ENCODE measurements at regions not wholly inside any gene's neighbourhood (a gene's known extent, or its start where the extent isn't known, plus 50 kb on each side); places are given as distances from the start of the nearest gene placed in this dataset.

GRCh38 chr6:156396068-156396771, 381.0 kb upstream of the ARID1B start:
- Mint-ChIP-seq H3K4me3 (peak overlapping the region; percentile 16), H3K9me3 (no peaks in the 10 kb centered on the region), H3K36me3 (no peaks in the 10 kb centered on the region), H3K27me3 (ENCODE audit: low read depth) (peaks cover 51% of the 10 kb centered on the region), H3K4me1 (peaks cover 4% of the 10 kb centered on the region), H3K27ac (no peak overlapping the region)
- no peak for DNase-seq (ENCODE audit: low spot score in 2 of 2, unreplicated experiment in 2 of 2)
- no peak for TF ChIP-seq CTCF (IDR thresholded peaks at IDR 0.05; ENCODE audit: unreplicated experiment)

DNA sequence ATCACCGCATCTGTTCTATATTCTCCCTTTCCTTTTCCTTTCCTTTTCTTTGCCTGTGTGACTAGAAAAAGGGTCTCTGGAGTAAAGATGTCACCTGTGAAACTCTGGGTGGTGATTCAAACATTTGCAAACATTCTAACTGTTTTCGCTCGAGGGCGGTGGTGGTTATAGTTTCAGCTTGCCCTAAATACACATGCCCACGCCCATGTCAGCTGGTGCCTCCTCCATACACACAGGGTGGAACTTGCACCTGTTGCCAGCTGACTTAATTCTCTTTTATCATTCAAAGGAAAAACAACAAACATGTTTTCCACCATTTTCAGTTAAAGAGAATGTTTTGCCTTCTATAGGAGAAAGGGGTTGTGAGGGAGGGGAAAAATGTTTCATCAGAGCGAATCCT, 381.9 kb upstream of the ARID1B start:
- H3K9me3 Mint-ChIP-seq, result no peaks in the 10 kb centered on the region
- no peak overlapping the region for H3K27ac Mint-ChIP-seq
- no peak overlapping the region for H3K4me3 Mint-ChIP-seq
- H3K27me3 Mint-ChIP-seq (ENCODE audit: low read depth), result peaks cover 49% of the 10 kb centered on the region
- H3K4me1 Mint-ChIP-seq, result peaks cover 4% of the 10 kb centered on the region
- no peak for TF ChIP-seq CTCF (IDR thresholded peaks at IDR 0.05; ENCODE audit: unreplicated experiment)
- DNase-seq (ENCODE audit: low spot score in 2 of 2, unreplicated experiment in 2 of 2), result no peak
- H3K36me3 Mint-ChIP-seq, result no peaks in the 10 kb centered on the region

DNA sequence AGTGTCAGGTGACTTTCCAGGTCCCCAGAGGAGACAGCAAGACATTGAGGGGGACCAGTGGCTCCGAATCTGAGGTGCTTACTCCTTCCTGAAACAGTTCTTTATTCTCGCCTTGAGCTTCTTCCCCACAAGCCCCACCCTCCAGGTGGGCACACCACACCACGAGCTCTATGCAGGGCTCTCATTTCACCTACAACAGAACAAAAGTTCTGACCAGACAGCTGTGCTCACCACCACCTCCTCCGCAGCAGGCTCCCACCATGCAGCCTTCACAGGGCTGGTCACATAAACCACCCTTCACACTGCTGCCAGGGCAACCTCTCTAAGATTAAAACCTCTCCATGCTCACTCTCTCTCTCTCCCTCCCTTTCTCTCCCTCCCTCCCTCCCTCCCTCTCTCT, 384.5 kb upstream of the ARID1B start:
- DNase-seq (ENCODE audit: low spot score in 2 of 2, unreplicated experiment in 2 of 2), result no peak
- Mint-ChIP-seq H3K27ac (no peak overlapping the region), H3K9me3 (no peaks in the 10 kb centered on the region), H3K4me1 (peaks cover 4% of the 10 kb centered on the region), H3K27me3 (ENCODE audit: low read depth) (peaks cover 36% of the 10 kb centered on the region), H3K4me3 (no peak overlapping the region), H3K36me3 (no peaks in the 10 kb centered on the region)
- no peak for TF ChIP-seq CTCF (IDR thresholded peaks at IDR 0.05; ENCODE audit: unreplicated experiment)

DNA sequence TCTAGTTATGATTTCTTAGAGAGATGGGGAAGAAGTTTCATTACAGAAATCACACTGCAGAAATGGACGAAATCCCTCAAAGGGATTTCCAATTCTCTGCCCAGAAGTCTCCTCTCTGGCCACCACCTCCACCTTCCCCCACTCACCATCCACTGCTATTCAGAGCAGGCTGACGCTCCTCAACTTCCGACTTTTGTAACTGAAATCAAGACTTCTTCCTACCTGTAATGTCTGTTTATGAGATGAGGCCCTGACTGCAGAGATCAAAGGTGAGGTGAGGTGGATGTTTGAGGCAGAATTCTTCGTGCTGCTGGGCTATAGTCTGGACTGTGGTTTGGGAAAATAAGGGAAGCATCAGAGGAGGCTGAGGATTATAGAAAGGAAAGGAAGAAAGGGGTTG, 385.2 kb upstream of the ARID1B start:
- no peak for DNase-seq (ENCODE audit: low spot score in 2 of 2, unreplicated experiment in 2 of 2)
- Mint-ChIP-seq H3K4me1 (peaks cover 4% of the 10 kb centered on the region), H3K27ac (no peak overlapping the region), H3K4me3 (no peak overlapping the region), H3K9me3 (no peaks in the 10 kb centered on the region), H3K36me3 (no peaks in the 10 kb centered on the region), H3K27me3 (ENCODE audit: low read depth) (peaks cover 31% of the 10 kb centered on the region)
- no peak for TF ChIP-seq CTCF (IDR thresholded peaks at IDR 0.05; ENCODE audit: unreplicated experiment)

GRCh38 chr6:156391061-156391672, 386.0 kb upstream of the ARID1B start:
- H3K9me3 Mint-ChIP-seq, result no peaks in the 10 kb centered on the region
- H3K27ac Mint-ChIP-seq, result no peak overlapping the region
- no peak overlapping the region for H3K4me3 Mint-ChIP-seq
- no peak for TF ChIP-seq CTCF (IDR thresholded peaks at IDR 0.05; ENCODE audit: unreplicated experiment)
- no peaks in the 10 kb centered on the region for H3K36me3 Mint-ChIP-seq
- no peak for DNase-seq (ENCODE audit: low spot score in 2 of 2, unreplicated experiment in 2 of 2)
- no peaks in the 10 kb centered on the region for H3K4me1 Mint-ChIP-seq
- H3K27me3 Mint-ChIP-seq (ENCODE audit: low read depth), result peaks cover 26% of the 10 kb centered on the region

All from mesothelial cell of epicardium (in vitro differentiated cells).